HUES64 (cell line): ENCODE measurements at regions not wholly inside any gene's neighbourhood (a gene's known extent, or its start where the extent isn't known, plus 50 kb on each side); places are given as distances from the start of the nearest gene placed in this dataset.
"Not testable (repeated sequence)": the region's sequence is repeated elsewhere in the genome, so short reads cannot be mapped to it uniquely, and the experiment has no call there.

Experiments
- H3K27ac ChIP-seq: 2 replicates; pipeline ENCODE4 v1.7.0; 2013; ENCODE audit warnings: low read depth, low read length, inconsistent platforms
- H3K27me3 ChIP-seq: 2 replicates; pipeline ENCODE4 v1.6.1; 2013; ENCODE audit warnings: mild to moderate bottlenecking, low read length; ENCODE audit not compliant: insufficient read depth
- H3K36me3 ChIP-seq: 2 replicates; pipeline ENCODE4 v1.6.1; 2013; ENCODE audit warnings: mild to moderate bottlenecking, low read length; ENCODE audit not compliant: insufficient read depth
- H3K4me1 ChIP-seq: 2 replicates; pipeline ENCODE4 v1.6.1; 2013; ENCODE audit warnings: mild to moderate bottlenecking, low read length, moderate library complexity; ENCODE audit not compliant: insufficient read depth
- H3K4me3 ChIP-seq: 2 replicates; pipeline ENCODE4 v1.5.1; 2013; ENCODE audit warnings: mild to moderate bottlenecking, low read length, moderate library complexity
- H3K9ac ChIP-seq: 2 replicates; pipeline ENCODE4 v1.6.1; 2013; ENCODE audit warnings: mild to moderate bottlenecking, low read depth, low read length
- H3K9me3 ChIP-seq: 2 replicates; pipeline ENCODE4 v1.6.1; 2013; ENCODE audit warnings: low read depth, low read length; ENCODE audit not compliant: insufficient read depth
- WGBS: fragments of 150-250, 120-280 bp; methylation state at CpG from one replicate; pipeline ENCODE4 v1.1.7; 2013; ENCODE audit warnings: missing lambda C conversion rate; 5-methylcytosine and 5-hydroxymethylcytosine counted together

- no peaks in the 10 kb centered on the region for H3K9me3 ChIP-seq
- H3K27me3 ChIP-seq, result no peaks in the 10 kb centered on the region
- peaks cover 5% of the 10 kb centered on the region; the same call in 1 of the 2 replicates for H3K4me1 ChIP-seq
- no peaks in the 10 kb centered on the region for H3K36me3 ChIP-seq
- H3K4me3 ChIP-seq, result no peak overlapping the region
- WGBS, result 80% methylated on average over 1 of the region's 1 CpG
- H3K9ac ChIP-seq, result no peak overlapping the region
- no peak overlapping the region for H3K27ac ChIP-seq
Observed at GRCh38 chr4:108429662-108430061, 190.7 kb upstream of the RPL34 start.

GRCh38 chr4:108428923-108429322 is 191.5 kb upstream of the RPL34 start:
- no peak overlapping the region for H3K9ac ChIP-seq
- no peaks in the 10 kb centered on the region for H3K9me3 ChIP-seq
- no peaks in the 10 kb centered on the region for H3K36me3 ChIP-seq
- H3K27me3 ChIP-seq, result no peaks in the 10 kb centered on the region
- 100% methylated on average over 3 of the region's 3 CpGs for WGBS
- H3K27ac ChIP-seq, result no peak overlapping the region
- no peak overlapping the region for H3K4me3 ChIP-seq
- H3K4me1 ChIP-seq, result peaks cover 5% of the 10 kb centered on the region; the same call in 1 of the 2 replicates

DNA sequence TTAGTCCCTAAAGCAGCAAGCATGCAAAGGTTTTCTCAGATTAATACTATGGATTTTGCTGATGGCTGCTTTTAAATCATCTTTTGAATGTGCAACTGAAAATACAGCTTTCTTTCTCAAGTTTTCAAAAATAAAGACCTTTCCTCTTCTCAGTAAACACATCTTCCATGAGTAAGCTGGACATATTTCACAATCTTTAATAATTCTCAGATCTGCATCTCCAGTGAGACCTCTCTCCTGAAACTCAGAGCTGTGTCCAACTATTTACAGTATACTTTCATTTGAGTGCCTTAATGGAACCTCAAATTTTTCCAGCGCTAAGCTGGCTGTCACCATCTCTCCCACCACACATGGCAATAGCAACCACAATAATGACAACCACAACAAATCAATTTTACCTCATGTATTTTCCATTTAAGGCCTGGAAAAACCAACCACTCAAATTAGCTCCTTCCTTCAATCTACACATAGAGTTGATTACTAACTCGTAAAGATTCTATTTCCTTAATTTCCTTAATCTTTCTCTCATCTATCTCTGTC is 192.4 kb upstream of the RPL34 start:
- H3K27ac ChIP-seq, result no peak overlapping the region
- H3K27me3 ChIP-seq, result no peaks in the 10 kb centered on the region
- H3K4me1 ChIP-seq, result peaks cover 5% of the 10 kb centered on the region; the same call in 1 of the 2 replicates
- H3K4me3 ChIP-seq, result no peak overlapping the region
- no peaks in the 10 kb centered on the region for H3K36me3 ChIP-seq
- no peaks in the 10 kb centered on the region for H3K9me3 ChIP-seq
- H3K9ac ChIP-seq, result no peak overlapping the region
- WGBS, result 98% methylated on average over 2 of the region's 2 CpGs

DNA sequence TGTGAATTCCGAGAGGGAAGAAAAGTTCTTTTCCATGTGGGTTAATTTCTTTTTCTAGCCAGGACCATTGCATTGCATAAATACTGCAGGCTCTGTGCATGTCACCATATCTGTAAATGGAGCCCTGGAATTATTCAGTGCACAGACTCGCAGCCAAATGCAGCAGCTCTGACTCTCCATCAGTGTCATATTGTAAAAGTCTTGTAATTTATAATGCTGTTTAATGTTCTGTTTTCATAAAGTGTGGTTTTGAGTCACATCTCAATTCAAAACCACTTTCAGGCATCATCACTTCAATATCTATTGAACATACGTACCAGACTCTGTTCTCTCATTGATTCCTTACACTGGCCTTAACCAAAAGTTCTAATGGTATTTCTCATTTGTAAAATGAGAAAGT is 193.9 kb upstream of the RPL34 start:
- Histone ChIP-seq H3K9ac (no peak overlapping the region), H3K27ac (no peak overlapping the region), H3K36me3 (no peaks in the 10 kb centered on the region), H3K4me1 (peaks cover 5% of the 10 kb centered on the region; the same call in 1 of the 2 replicates), H3K4me3 (no peak overlapping the region), H3K9me3 (peaks cover 6% of the 10 kb centered on the region; the same call in 1 of the 2 replicates), H3K27me3 (no peaks in the 10 kb centered on the region)
- WGBS, result 96% methylated on average over 3 of the region's 3 CpGs

GRCh38 chr4:108425988-108426387 is 194.4 kb upstream of the RPL34 start:
- H3K4me3 ChIP-seq, result no peak overlapping the region
- H3K27me3 ChIP-seq, result no peaks in the 10 kb centered on the region
- no peak overlapping the region for H3K27ac ChIP-seq
- no peaks in the 10 kb centered on the region for H3K36me3 ChIP-seq
- H3K4me1 ChIP-seq, result peaks cover 5% of the 10 kb centered on the region; the same call in 1 of the 2 replicates
- 77% methylated on average over 3 of the region's 3 CpGs for WGBS
- H3K9ac ChIP-seq, result no peak overlapping the region
- H3K9me3 ChIP-seq, result peaks cover 6% of the 10 kb centered on the region; the same call in 1 of the 2 replicates

- Histone ChIP-seq H3K9ac (no peak overlapping the region), H3K27ac (no peak overlapping the region), H3K36me3 (no peaks in the 10 kb centered on the region), H3K27me3 (no peaks in the 10 kb centered on the region), H3K9me3 (peaks cover 6% of the 10 kb centered on the region; the same call in 1 of the 2 replicates), H3K4me3 (no peak overlapping the region), H3K4me1 (no peaks in the 10 kb centered on the region)
- 80% methylated on average over 1 of the region's 1 CpG for WGBS
Observed at GRCh38 chr4:108417923-108418322, 202.5 kb upstream of the RPL34 start.

DNA sequence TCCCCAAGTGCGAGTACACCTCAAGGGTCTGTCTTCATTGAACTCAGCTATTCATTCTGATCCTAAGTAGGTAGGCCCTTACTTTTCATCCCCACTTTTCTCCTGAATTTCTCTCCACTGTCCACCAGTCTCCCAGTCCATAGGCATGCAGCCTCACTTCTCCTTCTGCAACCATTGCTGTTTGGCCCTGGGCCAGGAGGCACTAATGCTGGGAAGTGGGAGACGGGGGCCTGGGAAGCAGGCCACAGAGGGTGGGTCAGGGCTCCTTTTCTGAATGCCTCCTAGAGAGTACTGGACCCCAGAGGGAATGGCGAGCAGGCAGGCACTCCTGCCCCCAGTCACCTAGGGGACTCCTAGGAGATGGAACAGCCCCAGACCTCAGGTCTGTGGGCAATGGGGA is 203.5 kb upstream of the RPL34 start:
- H3K27ac ChIP-seq, result no peak overlapping the region
- no peaks in the 10 kb centered on the region for H3K27me3 ChIP-seq
- no peaks in the 10 kb centered on the region for H3K9me3 ChIP-seq
- 89% methylated on average over 3 of the region's 3 CpGs for WGBS
- no peak overlapping the region for H3K9ac ChIP-seq
- no peaks in the 10 kb centered on the region for H3K36me3 ChIP-seq
- H3K4me1 ChIP-seq, result no peaks in the 10 kb centered on the region
- no peak overlapping the region for H3K4me3 ChIP-seq

- 96% methylated on average over 7 of the region's 7 CpGs for WGBS
- Histone ChIP-seq H3K27ac (no peak overlapping the region), H3K4me3 (no peak overlapping the region), H3K4me1 (peaks cover 4% of the 10 kb centered on the region; the same call in 1 of the 2 replicates), H3K27me3 (no peaks in the 10 kb centered on the region), H3K36me3 (no peaks in the 10 kb centered on the region), H3K9me3 (no peaks in the 10 kb centered on the region), H3K9ac (no peak overlapping the region)
Observed at GRCh38 chr4:108415389-108415788, 205.0 kb upstream of the RPL34 start.

DNA sequence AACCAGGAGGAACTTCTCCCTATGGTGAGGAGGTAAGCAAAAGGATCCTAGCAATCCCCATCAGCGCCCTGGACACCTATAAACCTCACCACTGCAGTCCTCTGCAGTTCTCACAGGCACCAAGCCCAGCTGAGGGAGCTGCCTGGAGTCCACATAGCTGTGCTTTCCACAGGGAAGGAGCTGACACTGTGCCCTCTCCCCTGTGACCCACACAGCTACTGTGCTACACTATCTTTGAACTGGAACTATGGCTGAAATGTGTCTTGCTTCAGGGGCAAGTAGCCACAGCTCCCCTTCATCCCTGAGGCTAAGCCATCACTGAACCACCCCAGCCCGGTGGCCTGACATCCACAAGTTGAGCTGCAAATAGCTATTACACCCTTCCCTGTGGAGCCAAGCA is 208.5 kb upstream of the RPL34 start:
- peaks cover 4% of the 10 kb centered on the region; the same call in 1 of the 2 replicates for H3K4me1 ChIP-seq
- H3K4me3 ChIP-seq, result no peak overlapping the region
- peaks cover 9% of the 10 kb centered on the region; the same call in 1 of the 2 replicates for H3K9me3 ChIP-seq
- H3K27me3 ChIP-seq, result no peaks in the 10 kb centered on the region
- no peak overlapping the region for H3K27ac ChIP-seq
- no peaks in the 10 kb centered on the region for H3K36me3 ChIP-seq
- H3K9ac ChIP-seq, result no peak overlapping the region
- 87% methylated on average over 2 of the region's 2 CpGs for WGBS

DNA sequence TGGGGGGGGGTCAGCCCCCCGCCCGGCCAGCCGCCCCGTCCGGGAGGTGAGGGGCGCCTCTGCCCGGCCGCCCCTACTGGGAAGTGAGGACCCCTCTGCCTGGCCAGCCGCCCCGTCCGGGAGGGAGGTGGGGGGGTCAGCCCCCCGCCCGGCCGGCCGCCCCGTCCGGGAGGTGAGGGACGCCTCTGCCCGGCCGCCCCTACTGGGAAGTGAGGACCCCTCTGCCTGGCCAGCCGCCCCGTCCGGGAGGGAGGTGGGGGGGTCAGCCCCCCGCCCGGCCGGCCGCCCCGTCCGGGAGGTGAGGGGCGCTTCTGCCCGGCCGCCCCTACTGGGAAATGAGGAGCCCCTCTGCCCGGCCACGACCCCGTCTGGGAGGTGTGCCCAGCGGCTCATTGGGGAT is 210.7 kb upstream of the RPL34 start:
- not testable (repeated sequence) for H3K27ac ChIP-seq, H3K9ac ChIP-seq, H3K27me3 ChIP-seq, H3K9me3 ChIP-seq, H3K4me3 ChIP-seq, H3K4me1 ChIP-seq, H3K36me3 ChIP-seq
- 99% methylated on average over 12 of the region's 36 CpGs for WGBS

DNA sequence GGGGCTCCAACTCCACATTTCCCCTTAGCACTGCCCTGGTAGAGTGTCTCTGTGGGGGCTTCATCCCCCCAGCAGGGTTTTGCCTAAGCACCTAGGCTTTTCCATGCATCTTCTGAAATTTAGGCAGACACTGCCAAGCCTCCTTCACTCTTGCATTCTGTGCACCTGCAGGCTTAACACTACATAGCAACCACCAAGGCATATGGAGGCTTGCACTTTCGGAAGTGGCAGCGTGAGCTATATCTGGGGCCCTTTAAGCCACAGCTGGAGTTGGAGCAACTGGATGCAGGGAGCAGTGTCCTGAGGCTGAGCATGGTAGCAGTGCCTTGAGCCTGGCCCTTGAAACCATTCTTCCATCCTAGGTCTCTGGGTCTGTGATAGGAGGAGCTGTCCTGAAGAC is 214.8 kb upstream of the RPL34 start:
- Histone ChIP-seq H3K4me3 (no peak overlapping the region), H3K9ac (no peak overlapping the region), H3K27ac (no peak overlapping the region), H3K4me1 (no peaks in the 10 kb centered on the region), H3K27me3 (no peaks in the 10 kb centered on the region), H3K36me3 (no peaks in the 10 kb centered on the region), H3K9me3 (peaks cover 9% of the 10 kb centered on the region; the same call in 1 of the 2 replicates)
- WGBS, result 67% methylated on average over 2 of the region's 2 CpGs

DNA sequence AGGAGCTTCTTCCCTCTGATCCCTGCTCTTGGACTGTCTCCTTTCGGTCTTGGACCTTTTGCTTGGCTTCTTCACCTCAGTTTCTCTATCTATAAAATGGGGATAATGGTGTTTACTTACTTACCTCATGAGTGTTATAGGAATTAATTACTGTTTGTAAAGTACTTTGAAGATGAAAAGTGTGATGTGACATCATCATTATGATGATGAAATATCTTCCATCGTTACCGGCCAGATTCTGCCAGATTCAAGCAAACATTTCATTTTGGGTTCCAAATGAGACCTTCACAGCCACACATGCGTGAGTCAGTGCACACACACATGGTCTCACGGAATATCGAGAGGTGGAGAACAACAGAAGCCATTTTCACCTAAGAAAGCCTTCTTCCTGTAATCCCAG is 220.1 kb upstream of the RPL34 start:
- H3K9me3 ChIP-seq, result no peaks in the 10 kb centered on the region
- H3K36me3 ChIP-seq, result no peaks in the 10 kb centered on the region
- no peak overlapping the region for H3K27ac ChIP-seq
- WGBS, result 96% methylated on average over 6 of the region's 6 CpGs
- H3K4me3 ChIP-seq, result no peak overlapping the region
- H3K4me1 ChIP-seq, result peaks cover 6% of the 10 kb centered on the region
- H3K27me3 ChIP-seq, result no peaks in the 10 kb centered on the region
- H3K9ac ChIP-seq, result no peak overlapping the region
